NCI-H2227 (cell line): ENCODE measurements at regions not wholly inside any gene's neighbourhood (a gene's known extent, or its start where the extent isn't known, plus 50 kb on each side); places are given as distances from the start of the nearest gene placed in this dataset.

Source experiments
- DNase-seq: peaks from one replicate; lab custom pipeline; 2025; ENCODE audit not compliant: unreplicated experiment; lab: John Stamatoyannopoulos, UW

GRCh38 chr11:30741039-30741550, 154.9 kb upstream of the MPPED2 start:
- DNase-seq: no peak

- no peak for DNase-seq
Measured at GRCh38 chr11:30740091-30740490, 153.9 kb upstream of the MPPED2 start.

- DNase-seq: no peak
Measured at GRCh38 chr11:30735946-30736345, 149.8 kb upstream of the MPPED2 start.

GRCh38 chr11:30733748-30734147, 147.6 kb upstream of the MPPED2 start:
- DNase-seq: no peak

- DNase-seq: no peak
Measured at GRCh38 chr11:30730011-30730410, 143.9 kb upstream of the MPPED2 start.

- DNase-seq: no peak
Measured at GRCh38 chr11:30729187-30729713, 143.1 kb upstream of the MPPED2 start.

GRCh38 chr11:30725645-30726195, 139.6 kb upstream of the MPPED2 start:
- no peak for DNase-seq

GRCh38 chr11:30724274-30724673, 138.1 kb upstream of the MPPED2 start:
- no peak for DNase-seq

- no peak for DNase-seq
Measured at GRCh38 chr11:30719371-30719770, 133.2 kb upstream of the MPPED2 start.

- DNase-seq: no peak
Measured at GRCh38 chr11:30717641-30718040, 131.5 kb upstream of the MPPED2 start.

GRCh38 chr11:30717009-30717408, 130.9 kb upstream of the MPPED2 start:
- no peak for DNase-seq

- no peak for DNase-seq
Measured at GRCh38 chr11:30712749-30713148, 126.6 kb upstream of the MPPED2 start.

GRCh38 chr11:30710221-30710620, 124.1 kb upstream of the MPPED2 start:
- no peak for DNase-seq

GRCh38 chr11:30707110-30707509, 121.0 kb upstream of the MPPED2 start:
- DNase-seq: no peak

- DNase-seq: no peak
Measured at GRCh38 chr11:30705913-30706675, 119.9 kb upstream of the MPPED2 start.

GRCh38 chr11:30698425-30698824, 112.3 kb upstream of the MPPED2 start:
- DNase-seq: no peak

GRCh38 chr11:30697032-30697431, 110.9 kb upstream of the MPPED2 start:
- DNase-seq: no peak

GRCh38 chr11:30684772-30685171, 98.6 kb upstream of the MPPED2 start:
- DNase-seq: no peak

- no peak for DNase-seq
Measured at GRCh38 chr11:30683176-30683575, 97.0 kb upstream of the MPPED2 start.

GRCh38 chr11:30666817-30667216, 80.7 kb upstream of the MPPED2 start:
- DNase-seq: no peak

GRCh38 chr11:30665067-30665466, 78.9 kb upstream of the MPPED2 start:
- DNase-seq: no peak

- no peak for DNase-seq
Measured at GRCh38 chr11:30653606-30654005, 67.5 kb upstream of the MPPED2 start.
